Effector CD8-positive, alpha-beta T cell (primary cell): ENCODE measurements at regions not wholly inside any gene's neighbourhood (a gene's known extent, or its start where the extent isn't known, plus 50 kb on each side); places are given as distances from the start of the nearest gene placed in this dataset.
"Not testable (repeated sequence)": the region's sequence is repeated elsewhere in the genome, so short reads cannot be mapped to it uniquely, and the experiment has no call there.

Source experiments
- DNase-seq: peaks from one replicate; lab custom pipeline; 2025; lab: John Stamatoyannopoulos, UW

GRCh38 chr1:101550581-101550980, 313.8 kb downstream of the S1PR1 start:
- DNase-seq = no peak

DNA sequence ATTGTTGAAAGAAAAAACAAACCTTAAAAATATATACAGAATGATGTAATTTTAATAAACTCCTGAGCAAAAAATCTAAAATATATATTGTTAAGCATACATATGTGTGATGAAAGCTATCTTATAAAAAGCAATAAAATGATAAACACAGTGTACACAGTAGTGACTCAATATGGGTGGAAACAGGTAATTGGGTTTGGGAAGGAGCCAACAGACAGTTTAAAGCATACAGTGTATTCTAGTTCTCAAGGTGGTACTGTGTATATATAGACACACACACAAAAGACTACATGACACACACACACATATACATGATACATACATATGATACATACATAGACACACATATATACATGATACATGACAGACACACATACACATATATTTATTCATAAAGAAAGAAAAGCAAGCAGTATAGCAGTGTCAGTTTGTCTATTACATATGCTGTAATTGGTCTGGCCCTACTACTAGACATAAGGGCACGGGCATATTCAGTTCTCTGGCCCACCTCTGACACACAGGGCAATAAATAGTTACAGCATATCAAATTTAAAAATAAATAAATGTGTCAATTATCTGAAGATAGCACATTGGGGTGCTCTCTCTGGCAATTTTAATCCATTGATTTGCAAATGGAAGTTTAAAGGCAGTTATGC, 330.2 kb downstream of the S1PR1 start:
- no peak for DNase-seq

GRCh38 chr1:101567582-101568189, 330.9 kb downstream of the S1PR1 start:
- DNase-seq = peak; percentile 7

DNA sequence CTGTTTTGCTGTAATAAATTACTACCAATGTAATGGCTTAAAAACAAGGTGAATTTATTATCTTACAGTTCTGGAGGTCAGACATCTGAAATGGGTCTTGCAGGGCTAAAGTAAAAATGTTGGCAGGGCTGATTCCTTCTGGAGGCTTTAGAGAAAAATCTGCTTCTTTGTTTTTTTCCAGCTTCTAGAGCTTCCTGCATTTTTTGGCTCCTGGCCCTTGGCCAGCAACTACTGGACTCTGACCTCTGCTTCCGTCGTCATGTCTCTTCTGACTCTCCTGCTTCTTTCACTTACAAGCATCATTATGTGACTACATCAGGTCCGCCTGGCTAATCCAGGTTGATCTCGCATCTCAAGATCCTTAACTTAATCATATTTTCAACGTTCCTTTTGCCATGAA, 350.9 kb downstream of the S1PR1 start:
- no peak for DNase-seq

- no peak for DNase-seq
Measured at GRCh38 chr1:101588677-101589076, 351.9 kb downstream of the S1PR1 start.

GRCh38 chr1:101592845-101593244, 356.0 kb downstream of the S1PR1 start:
- no peak for DNase-seq

DNA sequence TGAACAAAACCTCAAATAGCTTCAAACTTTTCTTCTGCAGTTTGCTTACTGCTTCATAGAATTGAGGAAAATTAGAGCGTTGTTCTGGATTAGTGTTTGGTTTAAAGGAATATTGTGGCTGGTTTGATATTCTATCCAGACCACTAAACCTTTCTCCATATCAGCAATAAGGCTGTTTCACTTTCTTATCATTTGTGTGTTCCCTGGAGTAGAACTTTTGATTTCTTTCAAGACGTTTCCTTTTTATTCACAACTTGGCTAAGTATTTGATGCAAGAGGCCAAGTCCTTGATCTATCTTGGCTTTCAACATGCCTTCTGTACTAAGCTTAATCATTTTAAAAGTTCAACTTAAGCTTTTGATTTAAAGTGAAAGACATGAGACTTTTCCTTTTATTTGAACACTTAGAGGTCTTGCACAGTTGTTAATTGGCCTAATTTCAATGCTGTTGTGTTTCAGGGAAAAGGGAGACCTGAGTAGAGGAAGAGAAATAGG, 359.1 kb downstream of the S1PR1 start:
- DNase-seq = no peak

DNA sequence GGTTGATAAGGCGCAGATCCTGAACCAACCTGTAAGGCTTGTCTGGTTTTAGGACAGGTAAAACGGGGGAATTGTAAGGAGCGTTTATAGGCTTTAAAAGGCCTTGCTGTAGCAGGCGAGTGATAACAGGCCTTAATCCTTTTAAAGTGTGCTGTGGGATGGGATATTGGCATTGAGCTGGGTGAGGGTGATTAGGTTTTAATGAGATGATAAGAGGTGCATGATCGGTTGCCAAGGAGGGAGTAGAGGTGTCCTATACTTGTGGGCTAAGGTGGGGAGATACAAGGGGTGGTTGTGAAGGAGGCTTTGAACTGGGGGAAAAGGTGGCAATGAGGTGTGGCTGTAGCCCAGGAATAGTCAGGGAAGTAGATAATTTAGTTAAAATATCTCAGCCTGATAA, 363.8 kb downstream of the S1PR1 start:
- DNase-seq = not testable (repeated sequence)

DNA sequence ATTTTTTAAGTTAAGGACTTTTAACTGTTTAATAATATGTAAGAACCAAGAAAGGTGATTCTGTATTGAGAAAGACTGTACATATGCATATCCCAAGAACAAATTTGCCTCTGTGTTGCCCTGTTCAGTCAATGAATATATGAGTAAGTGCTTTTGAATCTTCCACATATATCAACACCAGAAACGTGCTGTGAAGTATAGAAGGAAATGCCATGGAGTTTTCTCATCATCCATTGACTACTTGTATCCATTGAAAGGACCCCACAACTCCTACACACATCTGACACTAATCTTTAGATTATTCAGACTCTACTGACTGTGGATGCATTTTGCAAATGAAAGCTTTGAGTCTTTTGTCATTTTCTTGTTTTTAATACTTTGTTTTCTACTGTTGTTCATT, 366.9 kb downstream of the S1PR1 start:
- DNase-seq = no peak

DNA sequence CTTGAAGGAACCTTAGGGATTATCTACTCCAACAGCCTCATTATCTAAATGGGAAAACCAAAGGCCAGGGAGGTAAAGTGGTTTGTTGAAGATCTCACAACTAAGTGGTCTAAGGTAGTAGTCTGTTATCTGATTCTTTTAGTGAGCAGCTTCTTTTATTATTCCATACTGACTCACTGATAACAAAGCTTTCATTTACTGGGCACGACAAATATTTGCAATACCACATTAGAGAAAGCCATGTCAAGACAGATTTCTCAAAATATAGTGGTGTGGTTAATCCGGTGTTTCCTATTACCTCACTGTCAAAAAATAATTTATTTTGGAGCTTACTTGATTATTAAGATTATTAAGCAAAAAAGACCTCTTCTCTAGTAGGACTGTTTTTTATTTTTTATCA, 369.1 kb downstream of the S1PR1 start:
- no peak for DNase-seq

DNA sequence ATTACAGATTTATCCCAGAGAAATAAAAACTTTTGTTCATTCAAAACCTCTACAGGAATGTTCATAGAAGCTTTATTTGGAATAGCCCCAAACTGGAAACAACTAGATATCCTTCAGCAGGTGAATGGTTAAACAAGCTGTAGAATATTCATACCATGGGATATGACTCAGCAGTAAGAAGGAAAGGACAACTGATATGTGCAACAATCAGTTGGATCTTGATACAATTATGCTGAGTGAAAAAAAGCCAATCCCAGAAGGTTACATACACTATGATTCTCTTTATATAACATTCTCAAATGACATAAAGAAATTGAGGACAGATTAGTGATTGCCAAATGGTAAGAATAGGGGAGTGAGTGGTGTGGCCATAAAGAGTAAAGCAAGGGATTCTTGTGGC, 376.7 kb downstream of the S1PR1 start:
- no peak for DNase-seq

DNA sequence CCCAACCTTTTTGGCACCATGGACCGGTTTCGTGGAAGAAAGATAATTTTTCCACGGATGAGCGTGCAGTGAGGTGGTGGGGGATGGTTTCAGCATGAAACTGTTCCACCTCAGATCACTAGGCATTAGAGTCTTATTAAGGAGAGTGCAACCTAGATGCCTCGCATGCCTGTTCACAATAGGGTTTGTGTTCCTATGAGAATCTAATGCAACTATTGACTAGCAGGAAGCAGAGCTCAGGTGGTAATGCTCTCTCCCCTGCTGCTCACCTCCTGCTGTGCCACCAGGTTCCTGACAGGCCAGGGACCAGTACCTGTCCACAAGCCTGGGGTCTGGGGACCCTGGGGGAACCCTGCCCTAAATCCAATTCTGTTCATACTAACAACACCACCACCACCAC, 377.8 kb downstream of the OLFM3 start:
- no peak for DNase-seq

GRCh38 chr1:101632548-101633272, 364.0 kb downstream of the OLFM3 start:
- no peak for DNase-seq

DNA sequence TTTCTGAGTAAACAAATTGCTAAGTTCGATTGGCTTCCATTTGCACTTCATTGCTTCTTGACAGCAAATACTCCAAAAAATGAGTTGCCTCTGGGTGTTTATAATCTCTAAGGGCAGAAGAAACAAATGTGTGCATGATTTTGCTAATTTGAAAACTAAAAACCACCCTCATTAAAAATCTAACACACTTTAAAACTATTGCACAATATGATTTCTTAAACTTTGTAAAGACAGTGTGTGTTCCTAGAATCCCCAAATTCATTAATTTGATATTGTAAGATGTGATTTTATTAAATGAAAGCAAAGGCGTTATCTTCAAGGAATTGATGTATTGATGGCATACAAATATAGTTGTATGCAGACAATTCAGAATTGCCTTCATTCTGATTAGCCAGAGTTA, 350.9 kb downstream of the OLFM3 start:
- DNase-seq = no peak

DNA sequence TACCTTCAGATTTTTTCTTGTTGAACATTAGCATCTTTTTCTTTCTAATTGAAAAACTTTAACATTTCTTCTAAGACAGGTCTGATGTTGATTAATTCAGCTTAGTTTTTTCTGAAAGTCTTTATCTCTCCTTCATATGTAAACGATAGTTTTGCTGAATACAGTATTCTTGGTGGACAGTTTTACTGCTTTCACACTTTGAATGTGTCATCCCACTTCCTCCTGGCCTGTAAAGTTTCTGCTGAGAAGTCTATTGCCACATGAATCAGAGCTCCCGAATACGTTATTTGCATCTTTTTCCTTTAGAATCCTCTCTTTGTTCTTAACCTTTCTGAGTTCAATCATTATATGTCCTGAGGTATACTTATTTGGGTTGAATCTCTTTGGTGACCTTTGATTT, 344.2 kb downstream of the OLFM3 start:
- no peak for DNase-seq

- DNase-seq = no peak
Measured at GRCh38 chr1:101653482-101653946, 343.2 kb downstream of the OLFM3 start.

DNA sequence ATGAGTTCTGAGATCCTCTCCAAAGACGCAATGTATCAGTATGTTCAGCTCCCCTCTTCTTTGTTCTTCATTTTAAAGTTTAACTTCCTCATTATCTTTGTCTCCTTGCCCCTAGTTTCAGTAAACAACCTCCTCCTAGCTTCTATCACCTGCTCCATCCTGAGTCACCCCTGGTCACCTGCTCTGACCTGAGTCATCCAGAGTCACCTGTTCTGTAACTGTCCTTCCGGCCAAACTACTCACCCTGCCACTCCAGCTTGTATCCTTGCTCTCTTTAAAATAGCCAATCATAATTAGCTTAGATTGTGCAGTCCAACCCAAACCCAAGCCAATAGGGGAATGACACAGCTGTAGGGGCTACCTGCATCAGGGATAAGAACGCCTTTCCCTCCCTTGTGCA, 332.0 kb downstream of the OLFM3 start:
- no peak for DNase-seq

GRCh38 chr1:101667761-101668160, 329.0 kb downstream of the OLFM3 start:
- no peak for DNase-seq

DNA sequence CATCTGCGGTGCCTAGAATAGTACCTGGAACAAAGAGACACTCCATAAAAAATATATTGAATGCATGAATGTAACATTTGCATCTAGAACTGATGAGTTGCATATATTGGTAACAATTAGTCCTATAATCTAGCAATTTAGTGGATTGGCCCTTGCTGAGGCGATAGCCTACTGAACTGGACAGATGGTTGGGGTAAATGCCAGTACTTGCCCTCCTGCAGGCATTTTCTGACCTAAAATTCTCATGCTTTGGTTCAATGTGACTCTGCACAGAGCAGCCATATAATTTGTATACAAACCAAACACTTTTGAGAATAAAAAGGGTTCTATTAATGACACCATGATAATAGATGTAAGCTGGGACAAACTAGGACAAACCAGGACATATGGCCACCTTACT, 313.6 kb downstream of the OLFM3 start:
- DNase-seq = no peak

- DNase-seq = no peak
Measured at GRCh38 chr1:101683561-101683960, 313.2 kb downstream of the OLFM3 start.

GRCh38 chr1:101697072-101697471, 299.7 kb downstream of the OLFM3 start:
- no peak for DNase-seq

GRCh38 chr1:101698681-101699080, 298.0 kb downstream of the OLFM3 start:
- no peak for DNase-seq

DNA sequence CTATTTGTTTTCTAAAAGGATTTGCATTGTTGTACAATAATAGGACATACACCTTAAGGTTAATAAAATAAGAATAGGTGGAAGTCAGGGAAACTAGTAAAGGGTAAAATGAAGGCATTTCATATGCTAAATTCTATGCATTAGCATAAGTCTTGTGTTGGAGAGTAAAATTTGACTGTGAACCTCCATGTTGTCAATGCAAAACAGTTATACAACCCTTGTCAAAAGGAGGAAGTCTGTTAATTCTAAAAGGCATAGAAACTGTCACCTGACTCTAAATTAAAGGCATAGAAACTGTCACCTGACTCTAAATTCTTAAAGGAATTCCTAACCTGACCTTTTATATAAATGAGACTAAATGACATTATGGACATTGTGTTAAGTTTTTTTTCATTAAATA, 291.8 kb downstream of the OLFM3 start:
- DNase-seq = no peak
